K562 (cell line): ENCODE measurements at regions not wholly inside any gene's neighbourhood (a gene's known extent, or its start where the extent isn't known, plus 50 kb on each side); places are given as distances from the start of the nearest gene placed in this dataset.

ENCODE experiments used
- ATAC-seq: fragments of 200-7000 bp; cut with Tn5 transposase; 3 replicates; pipeline ENCODE4 v1.9.1; 2020; ENCODE audit warnings: moderate library complexity
- BruUV-seq: library from RNA; stranded (reverse); fragments of 400-500 nt; replicated peaks from 2 replicates; lab custom pipeline; 2021; lab: Mats Ljungman, UMichigan
- CTCF ChIA-PET: fragments of 300-600 bp; formaldehyde crosslinking; extraction: SDS; loops from one replicate; lab custom pipeline; 2021; ENCODE audit warnings: low intra/inter-chr PET ratio; lab: Yijun Ruan, JAX
- POLR2A ChIA-PET: fragments of 300-600, 350-650 bp; sonication (Branson Sonifier 250); formaldehyde crosslinking; extraction: SDS; loops from one replicate; lab custom pipeline; 2021; ENCODE audit warnings: antibody characterized with exemption, inconsistent platforms; lab: Yijun Ruan, JAX
- DNase-seq, 4 experiments: peaks; one replicate each; pipeline versions ENCODE4 v3.0.0 to v3.0.0-alpha.2; 2011 to 2018; ENCODE audit warnings: low spot score in 3 of 4, mixed read lengths in 3 of 4; ENCODE audit errors: extremely low read depth in 1 of 4
- FAIRE-seq: peaks from 2 replicates; lab custom pipeline; 2011; peaks lifted over from hg19 to GRCh38; lab: Jason Lieb, UNC
- H2AFZ ChIP-seq: 2 replicates; pipeline ENCODE4 v1.6.0; 2011; ENCODE audit warnings: low read depth, low read length, control low read depth, inconsistent platforms
- H3K27ac ChIP-seq: fragments of 200-600 bp; 3 replicates; pipeline ENCODE4 v1.8.0; 2011; ENCODE audit warnings: low read depth, mild to moderate bottlenecking, control low read depth, inconsistent platforms, low read length, moderate library complexity, mixed read lengths; ENCODE audit errors: extremely low read depth
- H3K27me3 ChIP-seq, 2 experiments: fragments of 300-600 bp in 1 of 2; 2 replicates in 1 of 2; 3 replicates in 1 of 2; pipeline versions ENCODE4 v1.6.0 to v1.8.0; 2011; ENCODE audit warnings: inconsistent platforms in 2 of 2, low read length in 2 of 2, mild to moderate bottlenecking in 1 of 2, mixed read lengths in 1 of 2, moderate library complexity in 1 of 2; ENCODE audit not compliant: control insufficient read depth in 2 of 2, insufficient read depth in 2 of 2
- H3K36me3 ChIP-seq: fragments of 300-600 bp; 3 replicates; pipeline ENCODE4 v1.8.0; 2011; ENCODE audit warnings: mild to moderate bottlenecking, low read length, inconsistent platforms; ENCODE audit not compliant: control insufficient read depth, insufficient read depth
- H3K4me1 ChIP-seq, 2 experiments: fragments of 200-600 bp in 1 of 2; replicated peaks in 1 of 2; 2 replicates in 1 of 2; 3 replicates in 1 of 2; pipeline versions ENCODE4 v1.5.1 to v1.8.0; 2011; ENCODE audit warnings: inconsistent platforms in 2 of 2, low read length in 2 of 2, mild to moderate bottlenecking in 1 of 2, mixed read lengths in 1 of 2, moderate library complexity in 1 of 2; ENCODE audit not compliant: control insufficient read depth in 2 of 2, insufficient read depth in 2 of 2
- H3K4me2 ChIP-seq: 2 replicates; pipeline ENCODE4 v1.6.1; 2011; ENCODE audit warnings: low read length, control low read depth, inconsistent platforms, mixed read lengths; ENCODE audit not compliant: insufficient read depth
- H3K4me3 ChIP-seq: fragments of 200-600 bp; sonication (generic), shearing (Covaris generic); 2 replicates; pipeline ENCODE4 v1.5.1; 2016; ENCODE audit warnings: control low read depth, inconsistent platforms
- H3K79me2 ChIP-seq: fragments of 200-600 bp; 3 replicates; pipeline ENCODE4 v1.8.0; 2011; ENCODE audit warnings: low read length, inconsistent platforms; ENCODE audit not compliant: control insufficient read depth, insufficient read depth
- H3K9ac ChIP-seq, 2 experiments: 2 replicates each; pipeline versions ENCODE4 v1.6.0 to v1.6.1; 2011; ENCODE audit warnings: low read depth in 2 of 2, low read length in 2 of 2, control low read depth in 1 of 2, inconsistent platforms in 1 of 2, mild to moderate bottlenecking in 1 of 2, mixed read lengths in 1 of 2; ENCODE audit not compliant: insufficient read depth in 1 of 2
- H3K9me1 ChIP-seq: one replicate; pipeline ENCODE4 v1.6.0; 2011; ENCODE audit warnings: inconsistent platforms, mild to moderate bottlenecking, low read length, moderate library complexity; ENCODE audit not compliant: control insufficient read depth, insufficient read depth
- H3K9me3 ChIP-seq: replicated peaks from 2 replicates; pipeline ENCODE4 v1.5.1; 2011; ENCODE audit warnings: low read depth, low read length, inconsistent platforms; ENCODE audit not compliant: control insufficient read depth, insufficient read depth
- H4K20me1 ChIP-seq: replicated peaks from 2 replicates; pipeline ENCODE4 v1.6.1; 2011; ENCODE audit warnings: low read length, inconsistent platforms, mixed read lengths; ENCODE audit not compliant: control insufficient read depth, insufficient read depth
- ELF2 ChIP-seq: fragments of 250-450 bp; sonication (Bioruptor Pico); IDR thresholded peaks from 2 replicates; pipeline ENCODE4 v1.5.0; 2021; ENCODE audit warnings: mild to moderate bottlenecking
- KDM2B ChIP-seq: fragments of 250-450 bp; sonication (Bioruptor Pico); IDR thresholded peaks from 2 replicates; pipeline ENCODE4 v1.8.0; 2021; ENCODE audit warnings: mild to moderate bottlenecking, moderate library complexity
- SREBF2 ChIP-seq: sonication (generic); formaldehyde crosslinking; IDR thresholded peaks from 2 replicates; pipeline ENCODE4 v1.4.0; 2020; ENCODE audit warnings: mild to moderate bottlenecking, missing genetic modification reagents
- ZEB2 ChIP-seq: fragments of 450-650 bp; IDR thresholded peaks from 2 replicates; pipeline ENCODE4 v1.6.1; 2016
- WGBS: fragments of 100-300 bp; shearing (Covaris generic); methylation state at CpG from one replicate; pipeline ENCODE4 v1.1.6; 2016; ENCODE audit warnings: low coverage, mixed read lengths; ENCODE audit not compliant: insufficient coverage; ENCODE audit errors: missing lambda C conversion rate; 5-methylcytosine and 5-hydroxymethylcytosine counted together
- in situ Hi-C: fragments of 300-500 bp; cut with MboI; formaldehyde crosslinking; loops from 4 replicates; pipeline ENCODE4 v1.15.0; 2018; ENCODE audit warnings: inconsistent platforms, mixed read lengths
- intact Hi-C: fragments of 100-400 bp; cut with micrococcal nuclease; formaldehyde crosslinking; loops from 2 replicates; pipeline ENCODE4 v1.14.2; 2022
- TF ChIP-seq, protein P1 (sequence below): fragments of 200-600 bp; sonication (generic); IDR thresholded peaks from one replicate; pipeline ENCODE4 v1.6.1; 2012; ENCODE audit warnings: mild to moderate bottlenecking, low read depth, low read length, inconsistent platforms

DNA sequence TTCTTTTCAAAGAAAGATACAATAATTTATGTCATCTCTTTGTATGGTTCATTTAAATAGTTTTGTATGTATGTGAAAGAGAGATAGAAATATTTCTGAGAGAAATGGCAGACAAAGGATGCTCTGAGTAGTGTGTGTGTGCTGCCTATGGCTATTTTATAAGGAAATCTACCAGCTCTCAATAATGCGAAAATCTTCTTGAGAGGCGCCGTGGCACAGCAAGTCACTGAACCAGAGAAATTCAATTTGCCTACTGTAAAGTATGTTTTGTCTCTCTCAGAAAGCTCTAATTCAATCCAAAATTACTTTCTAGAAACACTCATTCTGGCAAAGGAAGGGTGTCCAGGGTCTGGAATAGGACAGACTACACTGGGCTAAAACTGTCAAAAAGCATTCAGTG lies 1981.1 kb downstream of the EFNA5 start:
- H3K4me2 ChIP-seq: no peak overlapping the region
- no peak for DNase-seq
- ChIA-PET CTCF (no interaction called here), POLR2A (no interaction called here)
- H3K4me3 ChIP-seq: no peak overlapping the region
- no peaks in the 10 kb centered on the region for H3K79me2 ChIP-seq
- no TSS peak for BruUV-seq
- no peak for ATAC-seq
- no peaks in the 10 kb centered on the region for H3K4me1 ChIP-seq
- FAIRE-seq: no peak
- H3K27me3 ChIP-seq: no peaks in the 10 kb centered on the region
- 36% methylated on average over 3 of the region's 3 CpGs for WGBS
- no peaks in the 10 kb centered on the region for H3K36me3 ChIP-seq
- H3K9me1 ChIP-seq: no peaks in the 10 kb centered on the region
- H3K27ac ChIP-seq: no peak overlapping the region
- intact Hi-C loops: no loop called here
- TF ChIP-seq ZEB2: no peak
- TF ChIP-seq ELF2 (CRISPR knock-in tag): no peak
- TF ChIP-seq, all 486 proteins: peak for 0
- in situ Hi-C loops: no loop called here
- no peak overlapping the region for H3K9ac ChIP-seq
- no peak overlapping the region for H2AFZ ChIP-seq
- no peaks in the 10 kb centered on the region for H4K20me1 ChIP-seq
- no peaks in the 10 kb centered on the region for H3K9me3 ChIP-seq

DNA sequence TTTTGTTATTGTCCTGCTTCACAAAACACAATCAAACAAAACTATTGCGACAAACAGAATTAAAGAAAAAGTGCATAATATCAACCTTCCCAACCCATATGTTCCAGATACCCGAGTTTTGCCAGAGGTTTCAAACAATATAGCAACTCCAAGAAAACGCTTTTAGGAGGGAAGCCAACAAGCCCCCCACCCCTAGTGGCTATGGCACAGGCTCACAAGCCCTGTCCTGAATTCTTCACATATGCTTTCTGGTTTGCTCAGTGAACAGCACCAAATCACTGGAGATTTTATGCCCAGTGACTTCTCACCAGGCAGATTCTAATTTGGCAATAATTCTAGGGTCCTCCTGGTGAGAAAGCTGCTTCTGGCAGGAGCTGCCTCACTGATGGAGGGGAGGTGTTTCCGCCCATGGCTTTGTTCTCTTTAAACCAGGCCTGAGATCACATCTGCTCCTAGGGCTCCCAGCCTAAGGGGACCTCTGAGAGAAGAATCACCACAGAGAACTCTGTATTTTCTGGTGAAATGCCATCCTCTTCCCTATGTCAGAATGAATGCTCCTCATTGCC lies 1982.4 kb downstream of the EFNA5 start:
- Histone ChIP-seq H3K9me3 (no peaks in the 10 kb centered on the region), H3K79me2 (no peaks in the 10 kb centered on the region), H3K36me3 (no peaks in the 10 kb centered on the region), H3K27ac (no peak overlapping the region), H3K4me3 (no peak overlapping the region), H3K4me1 (no peaks in the 10 kb centered on the region), H3K9ac (no peak overlapping the region), H2AFZ (no peak overlapping the region), H3K9me1 (no peaks in the 10 kb centered on the region), H3K27me3 (no peaks in the 10 kb centered on the region), H4K20me1 (no peaks in the 10 kb centered on the region), H3K4me2 (no peak overlapping the region)
- ATAC-seq (no peak), FAIRE-seq (no peak), DNase-seq (no peak)
- in situ Hi-C loops: no loop called here
- CTCF ChIA-PET: no interaction called here
- POLR2A ChIA-PET: no interaction called here
- 30% methylated on average over 3 of the region's 4 CpGs for WGBS
- intact Hi-C loops: no loop called here
- BruUV-seq: no TSS peak
- TF ChIP-seq SREBF2 (CRISPR knock-in tag) (no peak), KDM2B (CRISPR knock-in tag) (no peak)
- TF ChIP-seq, protein P1, sequence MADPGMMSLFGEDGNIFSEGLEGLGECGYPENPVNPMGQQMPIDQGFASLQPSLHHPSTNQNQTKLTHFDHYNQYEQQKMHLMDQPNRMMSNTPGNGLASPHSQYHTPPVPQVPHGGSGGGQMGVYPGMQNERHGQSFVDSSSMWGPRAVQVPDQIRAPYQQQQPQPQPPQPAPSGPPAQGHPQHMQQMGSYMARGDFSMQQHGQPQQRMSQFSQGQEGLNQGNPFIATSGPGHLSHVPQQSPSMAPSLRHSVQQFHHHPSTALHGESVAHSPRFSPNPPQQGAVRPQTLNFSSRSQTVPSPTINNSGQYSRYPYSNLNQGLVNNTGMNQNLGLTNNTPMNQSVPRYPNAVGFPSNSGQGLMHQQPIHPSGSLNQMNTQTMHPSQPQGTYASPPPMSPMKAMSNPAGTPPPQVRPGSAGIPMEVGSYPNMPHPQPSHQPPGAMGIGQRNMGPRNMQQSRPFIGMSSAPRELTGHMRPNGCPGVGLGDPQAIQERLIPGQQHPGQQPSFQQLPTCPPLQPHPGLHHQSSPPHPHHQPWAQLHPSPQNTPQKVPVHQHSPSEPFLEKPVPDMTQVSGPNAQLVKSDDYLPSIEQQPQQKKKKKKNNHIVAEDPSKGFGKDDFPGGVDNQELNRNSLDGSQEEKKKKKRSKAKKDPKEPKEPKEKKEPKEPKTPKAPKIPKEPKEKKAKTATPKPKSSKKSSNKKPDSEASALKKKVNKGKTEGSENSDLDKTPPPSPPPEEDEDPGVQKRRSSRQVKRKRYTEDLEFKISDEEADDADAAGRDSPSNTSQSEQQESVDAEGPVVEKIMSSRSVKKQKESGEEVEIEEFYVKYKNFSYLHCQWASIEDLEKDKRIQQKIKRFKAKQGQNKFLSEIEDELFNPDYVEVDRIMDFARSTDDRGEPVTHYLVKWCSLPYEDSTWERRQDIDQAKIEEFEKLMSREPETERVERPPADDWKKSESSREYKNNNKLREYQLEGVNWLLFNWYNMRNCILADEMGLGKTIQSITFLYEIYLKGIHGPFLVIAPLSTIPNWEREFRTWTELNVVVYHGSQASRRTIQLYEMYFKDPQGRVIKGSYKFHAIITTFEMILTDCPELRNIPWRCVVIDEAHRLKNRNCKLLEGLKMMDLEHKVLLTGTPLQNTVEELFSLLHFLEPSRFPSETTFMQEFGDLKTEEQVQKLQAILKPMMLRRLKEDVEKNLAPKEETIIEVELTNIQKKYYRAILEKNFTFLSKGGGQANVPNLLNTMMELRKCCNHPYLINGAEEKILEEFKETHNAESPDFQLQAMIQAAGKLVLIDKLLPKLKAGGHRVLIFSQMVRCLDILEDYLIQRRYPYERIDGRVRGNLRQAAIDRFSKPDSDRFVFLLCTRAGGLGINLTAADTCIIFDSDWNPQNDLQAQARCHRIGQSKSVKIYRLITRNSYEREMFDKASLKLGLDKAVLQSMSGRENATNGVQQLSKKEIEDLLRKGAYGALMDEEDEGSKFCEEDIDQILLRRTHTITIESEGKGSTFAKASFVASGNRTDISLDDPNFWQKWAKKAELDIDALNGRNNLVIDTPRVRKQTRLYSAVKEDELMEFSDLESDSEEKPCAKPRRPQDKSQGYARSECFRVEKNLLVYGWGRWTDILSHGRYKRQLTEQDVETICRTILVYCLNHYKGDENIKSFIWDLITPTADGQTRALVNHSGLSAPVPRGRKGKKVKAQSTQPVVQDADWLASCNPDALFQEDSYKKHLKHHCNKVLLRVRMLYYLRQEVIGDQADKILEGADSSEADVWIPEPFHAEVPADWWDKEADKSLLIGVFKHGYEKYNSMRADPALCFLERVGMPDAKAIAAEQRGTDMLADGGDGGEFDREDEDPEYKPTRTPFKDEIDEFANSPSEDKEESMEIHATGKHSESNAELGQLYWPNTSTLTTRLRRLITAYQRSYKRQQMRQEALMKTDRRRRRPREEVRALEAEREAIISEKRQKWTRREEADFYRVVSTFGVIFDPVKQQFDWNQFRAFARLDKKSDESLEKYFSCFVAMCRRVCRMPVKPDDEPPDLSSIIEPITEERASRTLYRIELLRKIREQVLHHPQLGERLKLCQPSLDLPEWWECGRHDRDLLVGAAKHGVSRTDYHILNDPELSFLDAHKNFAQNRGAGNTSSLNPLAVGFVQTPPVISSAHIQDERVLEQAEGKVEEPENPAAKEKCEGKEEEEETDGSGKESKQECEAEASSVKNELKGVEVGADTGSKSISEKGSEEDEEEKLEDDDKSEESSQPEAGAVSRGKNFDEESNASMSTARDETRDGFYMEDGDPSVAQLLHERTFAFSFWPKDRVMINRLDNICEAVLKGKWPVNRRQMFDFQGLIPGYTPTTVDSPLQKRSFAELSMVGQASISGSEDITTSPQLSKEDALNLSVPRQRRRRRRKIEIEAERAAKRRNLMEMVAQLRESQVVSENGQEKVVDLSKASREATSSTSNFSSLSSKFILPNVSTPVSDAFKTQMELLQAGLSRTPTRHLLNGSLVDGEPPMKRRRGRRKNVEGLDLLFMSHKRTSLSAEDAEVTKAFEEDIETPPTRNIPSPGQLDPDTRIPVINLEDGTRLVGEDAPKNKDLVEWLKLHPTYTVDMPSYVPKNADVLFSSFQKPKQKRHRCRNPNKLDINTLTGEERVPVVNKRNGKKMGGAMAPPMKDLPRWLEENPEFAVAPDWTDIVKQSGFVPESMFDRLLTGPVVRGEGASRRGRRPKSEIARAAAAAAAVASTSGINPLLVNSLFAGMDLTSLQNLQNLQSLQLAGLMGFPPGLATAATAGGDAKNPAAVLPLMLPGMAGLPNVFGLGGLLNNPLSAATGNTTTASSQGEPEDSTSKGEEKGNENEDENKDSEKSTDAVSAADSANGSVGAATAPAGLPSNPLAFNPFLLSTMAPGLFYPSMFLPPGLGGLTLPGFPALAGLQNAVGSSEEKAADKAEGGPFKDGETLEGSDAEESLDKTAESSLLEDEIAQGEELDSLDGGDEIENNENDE: no peak
